Lower leg skin (tissue), 3 donors: ENCODE measurements at regions not wholly inside any gene's neighbourhood (a gene's known extent, or its start where the extent isn't known, plus 50 kb on each side); places are given as distances from the start of the nearest gene placed in this dataset.

Source experiments
- POLR2A ChIP-seq, 2 donors: fragments of 450-650 bp; IDR thresholded peaks; one replicate each; pipeline ENCODE4 v1.6.1; 2016 to 2017; ENCODE audit warnings: antibody characterized with exemption in 2 of 2, mild to moderate bottlenecking in 1 of 2, moderate library complexity in 1 of 2
- TF ChIP-seq, protein P1 (sequence below), 3 donors: fragments of 450-650 bp; IDR thresholded peaks; one replicate each; pipeline ENCODE4 v1.5.1; 2016; ENCODE audit warnings: antibody characterized with exemption in 3 of 3, mild to moderate bottlenecking in 3 of 3, moderate library complexity in 2 of 3

DNA sequence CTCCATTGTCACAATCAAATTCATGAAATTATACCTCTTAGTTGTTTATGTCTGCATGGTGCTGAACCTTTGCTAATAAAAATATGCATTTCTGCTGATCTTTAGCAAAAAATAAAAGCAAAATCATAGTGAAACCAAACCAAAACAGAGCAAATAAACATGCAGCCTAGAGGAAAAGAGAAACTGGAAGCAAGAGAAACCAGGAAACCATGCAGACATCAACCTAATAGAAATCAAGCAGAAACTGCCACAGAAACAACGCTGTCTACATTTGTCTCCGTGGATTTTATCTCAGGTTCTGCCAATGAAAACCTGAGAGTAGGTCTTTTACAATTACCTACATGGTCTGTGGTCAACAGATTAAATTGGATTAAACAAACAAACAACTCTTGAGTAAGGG is 173.7 kb downstream of the SYT10 start:
- TF ChIP-seq, protein P1, sequence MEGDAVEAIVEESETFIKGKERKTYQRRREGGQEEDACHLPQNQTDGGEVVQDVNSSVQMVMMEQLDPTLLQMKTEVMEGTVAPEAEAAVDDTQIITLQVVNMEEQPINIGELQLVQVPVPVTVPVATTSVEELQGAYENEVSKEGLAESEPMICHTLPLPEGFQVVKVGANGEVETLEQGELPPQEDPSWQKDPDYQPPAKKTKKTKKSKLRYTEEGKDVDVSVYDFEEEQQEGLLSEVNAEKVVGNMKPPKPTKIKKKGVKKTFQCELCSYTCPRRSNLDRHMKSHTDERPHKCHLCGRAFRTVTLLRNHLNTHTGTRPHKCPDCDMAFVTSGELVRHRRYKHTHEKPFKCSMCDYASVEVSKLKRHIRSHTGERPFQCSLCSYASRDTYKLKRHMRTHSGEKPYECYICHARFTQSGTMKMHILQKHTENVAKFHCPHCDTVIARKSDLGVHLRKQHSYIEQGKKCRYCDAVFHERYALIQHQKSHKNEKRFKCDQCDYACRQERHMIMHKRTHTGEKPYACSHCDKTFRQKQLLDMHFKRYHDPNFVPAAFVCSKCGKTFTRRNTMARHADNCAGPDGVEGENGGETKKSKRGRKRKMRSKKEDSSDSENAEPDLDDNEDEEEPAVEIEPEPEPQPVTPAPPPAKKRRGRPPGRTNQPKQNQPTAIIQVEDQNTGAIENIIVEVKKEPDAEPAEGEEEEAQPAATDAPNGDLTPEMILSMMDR (IDR thresholded peaks at IDR 0.05) = no peak
- TF ChIP-seq POLR2A (IDR thresholded peaks at IDR 0.05) = no peak
